ENCODE measurements at regions not wholly inside any gene's neighbourhood (a gene's known extent, or its start where the extent isn't known, plus 50 kb on each side); places are given as distances from the start of the nearest gene placed in this dataset.
A peak's percentile ranks its signal among the peaks of the same experiment; 100 is the strongest.

GRCh38 chr4:159503236-159504008, 400.5 kb downstream of the RAPGEF2 start:
- DNase-seq = no peak

- no peak for DNase-seq
These were observed 401.8 kb downstream of the RAPGEF2 start for GRCh38 chr4:159504684-159505083.

DNA sequence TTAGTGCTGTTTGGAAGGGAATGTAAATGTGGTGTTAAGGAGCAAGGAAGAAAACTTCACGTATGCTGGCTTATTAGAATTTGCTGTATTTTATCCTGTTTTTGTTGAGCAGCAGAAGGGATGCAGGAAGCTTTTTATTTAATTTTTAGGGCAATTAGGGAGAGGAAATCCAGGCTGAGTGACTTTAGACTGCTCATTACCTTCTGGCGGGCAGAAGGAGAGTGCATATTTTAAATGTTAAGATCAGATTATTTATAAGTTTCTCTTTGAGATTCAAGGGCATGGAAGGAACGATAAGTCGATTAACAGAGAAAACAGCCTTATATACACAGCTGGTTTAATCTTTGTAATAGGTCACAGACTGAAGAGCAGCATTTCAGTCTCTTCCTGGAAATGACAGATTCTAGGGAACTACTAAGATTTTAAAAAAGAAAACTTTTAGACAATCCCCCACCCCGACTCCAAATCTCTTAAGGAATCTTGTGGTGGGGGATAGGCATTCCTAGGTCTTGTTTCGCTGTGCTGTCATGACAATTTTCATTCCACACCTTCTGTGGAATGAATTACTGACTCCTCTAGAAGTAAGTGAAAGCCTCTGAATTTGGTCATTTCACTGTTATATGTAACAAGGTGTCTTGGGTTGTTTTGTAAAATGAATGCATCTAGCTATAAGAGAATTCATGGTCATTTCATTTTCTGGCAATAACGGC, 402.5 kb downstream of the RAPGEF2 start:
- no peak for DNase-seq

DNA sequence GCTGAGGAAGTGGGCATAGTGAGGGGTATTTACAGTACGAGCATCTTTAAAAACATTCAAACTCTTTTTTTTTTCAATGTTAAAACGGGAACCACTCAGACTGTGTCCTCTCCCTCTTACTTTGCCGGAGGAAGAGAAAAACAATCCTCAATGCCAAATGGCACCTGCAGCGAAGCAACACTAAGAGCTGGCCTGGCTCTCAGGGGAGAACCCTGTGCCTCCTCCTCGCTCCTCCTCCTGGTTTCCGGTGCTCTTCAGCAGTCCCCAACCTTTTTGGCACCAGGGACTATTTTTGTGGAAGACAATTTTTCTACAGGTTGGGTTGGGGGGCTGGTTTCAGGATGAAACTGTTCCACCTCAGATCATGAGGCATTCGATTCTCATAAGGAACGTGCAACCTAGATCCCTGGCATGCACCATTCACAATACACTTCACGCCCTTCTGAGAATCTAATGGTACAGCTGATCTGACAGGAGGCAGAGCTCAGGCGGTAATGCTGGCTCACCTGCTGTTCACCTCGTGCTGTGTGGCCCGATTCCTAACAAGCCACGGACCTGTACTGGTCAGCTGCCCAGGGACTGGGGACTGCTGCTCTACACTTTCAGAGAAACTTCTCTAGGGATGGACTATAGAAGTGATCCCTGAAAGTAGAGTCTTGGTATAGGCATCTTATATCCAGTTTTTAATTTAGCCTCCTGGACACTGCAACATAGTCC, 404.1 kb downstream of the RAPGEF2 start:
- DNase-seq = no peak

DNA sequence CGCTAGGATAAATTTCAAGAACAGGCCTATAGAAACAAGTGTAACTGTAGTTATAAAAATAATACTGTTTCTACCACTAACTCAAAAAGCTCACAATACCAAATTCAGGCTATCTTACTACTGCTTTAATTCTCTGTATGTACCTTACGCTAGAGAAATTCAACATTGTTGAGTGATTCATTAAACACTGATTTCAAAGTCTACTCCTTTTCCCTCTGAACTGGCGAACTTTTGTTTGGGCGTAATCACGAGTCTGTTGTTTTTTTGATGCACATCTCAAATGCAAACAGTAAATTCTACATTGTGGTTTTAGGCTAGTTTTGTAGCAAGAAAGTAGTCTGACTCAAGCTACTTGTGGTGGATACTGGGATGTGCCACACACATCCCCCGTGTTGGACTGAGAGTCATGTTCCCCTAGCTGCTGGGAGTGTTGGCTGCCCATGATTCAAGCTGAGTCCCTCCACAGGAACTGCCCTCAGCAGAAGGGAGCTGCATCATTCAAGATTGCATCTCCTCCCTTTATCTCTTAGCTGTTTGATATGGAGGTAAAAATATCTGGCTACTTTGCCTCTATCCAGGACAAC, 406.1 kb downstream of the RAPGEF2 start:
- no peak for DNase-seq

GRCh38 chr4:159512348-159512747, 409.5 kb downstream of the RAPGEF2 start:
- no peak for DNase-seq

DNA sequence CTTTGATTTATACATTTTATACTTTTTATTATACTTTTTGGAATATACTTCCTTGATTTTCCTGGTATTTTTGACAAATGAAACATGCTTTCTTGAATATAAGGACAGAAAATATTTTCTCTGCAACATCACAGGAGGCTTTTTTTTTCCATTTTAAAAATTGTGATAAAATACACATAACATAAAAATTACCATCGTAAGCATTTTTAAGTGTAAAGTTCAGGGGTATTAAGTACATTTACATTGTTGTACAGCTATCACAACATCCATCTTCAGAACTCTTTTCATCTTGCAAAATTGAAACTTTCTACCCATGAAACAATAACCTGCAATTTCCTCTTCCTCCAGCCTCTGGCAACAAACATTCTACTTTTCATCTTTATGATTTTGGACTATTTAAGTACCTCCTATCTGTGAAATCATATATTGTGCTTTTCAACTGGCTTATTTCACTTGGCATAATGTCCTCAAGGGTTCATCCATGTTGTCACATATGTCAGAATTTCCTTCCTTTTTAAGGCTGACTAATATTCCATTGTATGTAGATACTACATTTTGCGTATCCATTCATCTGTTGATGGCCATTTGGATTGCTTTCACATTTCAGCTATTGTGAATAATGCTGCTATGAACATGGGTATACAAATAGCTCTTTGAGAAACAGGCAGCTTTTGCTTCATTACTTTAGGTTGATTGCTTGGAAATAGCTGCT, 412.6 kb downstream of the RAPGEF2 start:
- DNase-seq = no peak

GRCh38 chr4:159516556-159517140, 413.8 kb downstream of the RAPGEF2 start:
- DNase-seq = no peak

DNA sequence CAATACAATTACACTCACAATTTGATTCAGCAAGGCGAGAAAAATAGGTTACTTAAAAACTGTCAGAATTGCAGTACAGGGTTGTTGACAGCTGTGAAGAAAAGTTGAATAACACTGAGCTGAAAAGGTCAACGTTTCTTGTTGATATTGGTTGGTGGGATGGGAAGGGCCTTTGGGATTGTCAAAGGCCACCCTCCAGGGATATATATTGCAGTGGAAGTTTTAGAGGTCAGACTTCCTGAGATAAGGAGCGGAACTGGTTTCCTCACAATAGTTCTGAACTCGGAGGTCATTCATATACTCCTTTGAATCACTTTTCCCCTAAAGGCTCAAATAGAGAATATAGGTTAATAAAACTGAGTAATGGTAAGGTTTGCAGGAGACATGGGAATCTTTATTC, 417.2 kb downstream of the RAPGEF2 start:
- no peak for DNase-seq

DNA sequence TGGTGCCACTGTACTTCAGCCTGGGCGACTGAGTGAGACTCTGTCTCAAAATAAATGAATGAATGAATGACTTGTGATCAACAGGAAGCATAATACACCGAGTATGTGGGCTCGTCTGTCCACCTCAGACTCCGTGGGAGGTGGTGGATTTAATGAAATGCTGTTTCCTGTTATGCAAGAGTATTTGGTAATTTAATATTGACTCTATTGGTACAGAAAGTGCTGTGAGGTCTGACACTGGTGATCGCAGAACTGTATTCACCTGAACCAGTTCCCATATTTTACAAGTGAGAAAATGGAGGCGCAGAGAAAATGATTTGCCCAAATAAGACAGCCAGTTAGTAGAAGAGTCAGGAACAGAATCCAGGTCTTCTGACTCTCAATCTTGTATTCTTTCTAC, 423.3 kb downstream of the RAPGEF2 start:
- no peak for DNase-seq

DNA sequence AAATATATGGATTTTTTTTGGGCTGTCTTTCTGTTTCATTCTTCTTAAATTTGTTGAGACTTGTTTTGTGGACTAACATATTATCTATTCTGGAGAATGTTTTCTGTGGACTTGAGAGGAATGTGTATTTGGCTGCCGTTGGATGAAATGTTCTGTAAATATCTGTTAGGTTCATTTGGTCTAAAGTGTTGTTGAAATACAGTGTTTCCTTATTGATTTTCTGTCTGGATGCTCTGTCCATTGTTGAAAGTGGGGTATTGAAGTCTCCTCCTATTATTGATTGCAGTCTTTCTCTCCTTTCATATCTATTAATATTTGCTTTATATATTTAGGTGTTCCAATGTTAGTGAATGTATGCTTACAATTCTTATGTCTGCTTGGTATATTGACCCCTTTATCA, 431.8 kb downstream of the RAPGEF2 start:
- DNase-seq = no peak

- DNase-seq = no peak
These were observed 435.7 kb downstream of the RAPGEF2 start for GRCh38 chr4:159538556-159538955.

- no peak for DNase-seq
These were observed 437.2 kb downstream of the RAPGEF2 start for GRCh38 chr4:159540038-159540437.

DNA sequence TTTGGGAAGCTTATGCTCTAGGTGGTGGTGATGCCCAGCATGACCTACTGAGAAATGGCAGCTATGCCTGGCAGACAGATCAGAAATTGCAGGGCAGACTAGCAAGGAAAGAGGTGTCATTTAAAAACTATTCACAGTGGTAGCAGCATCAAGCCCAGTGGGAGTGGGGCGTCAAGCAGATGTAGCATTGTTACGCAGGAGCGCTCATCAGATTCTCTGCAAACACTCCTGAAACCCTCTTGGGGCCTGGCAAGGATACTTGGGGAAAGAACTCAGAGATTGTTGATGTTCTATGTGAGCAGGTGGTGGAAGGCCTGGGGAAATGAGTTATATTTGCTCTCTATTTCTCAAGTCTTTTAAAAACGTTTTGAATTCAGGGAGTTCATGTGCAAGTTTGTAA, 437.6 kb downstream of the RAPGEF2 start:
- DNase-seq = no peak

GRCh38 chr4:159541143-159541542, 438.3 kb downstream of the RAPGEF2 start:
- DNase-seq = no peak

DNA sequence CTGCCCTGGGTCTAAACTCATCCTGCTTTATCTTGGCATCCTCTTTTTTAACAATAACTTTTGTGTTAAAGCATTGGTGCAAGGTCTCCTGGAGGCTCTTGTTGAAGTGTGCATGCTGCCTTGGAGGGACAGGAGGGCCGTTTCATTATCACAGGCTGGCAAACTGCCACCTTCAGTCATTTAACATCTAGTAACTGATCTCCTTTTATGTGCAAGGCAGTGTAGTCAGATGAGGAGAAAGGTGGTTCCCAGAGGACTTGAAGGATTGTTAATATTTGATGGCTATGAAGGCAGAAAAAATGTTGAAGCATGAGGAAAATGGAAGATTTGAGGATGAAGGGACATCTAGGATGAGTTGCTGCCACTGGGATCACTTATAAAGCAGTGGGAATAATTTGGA, 439.4 kb downstream of the RAPGEF2 start:
- DNase-seq = no peak

DNA sequence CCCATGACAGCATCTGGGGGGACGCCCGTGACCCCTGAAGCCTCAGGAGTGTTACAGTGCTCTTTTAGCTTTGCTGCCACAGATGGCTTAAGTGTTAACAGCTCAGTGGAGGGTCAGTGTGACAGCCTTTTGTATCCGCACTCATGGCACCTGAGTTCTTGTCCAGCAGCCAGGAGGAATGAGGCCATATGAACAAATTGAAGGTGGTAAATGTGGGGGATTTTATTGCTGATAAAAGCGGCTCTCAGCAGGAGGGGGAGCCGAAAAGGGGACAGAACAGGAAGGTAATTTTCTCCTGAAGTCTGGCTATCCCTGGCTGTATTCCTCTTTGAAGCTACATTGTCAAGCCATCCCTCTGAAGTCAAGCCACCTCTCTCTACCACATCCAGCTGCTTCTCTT, 441.0 kb downstream of the RAPGEF2 start:
- no peak for DNase-seq

GRCh38 chr4:159545556-159545955, 442.7 kb downstream of the RAPGEF2 start:
- DNase-seq = peak; percentile 8

- no peak for DNase-seq
These were observed 444.9 kb downstream of the RAPGEF2 start for GRCh38 chr4:159547645-159548308.

- no peak for DNase-seq
These were observed 446.2 kb downstream of the RAPGEF2 start for GRCh38 chr4:159549098-159549518.

- DNase-seq = no peak
These were observed 448.4 kb downstream of the RAPGEF2 start for GRCh38 chr4:159551281-159551680.
